ENCODE measurements at regions not wholly inside any gene's neighbourhood (a gene's known extent, or its start where the extent isn't known, plus 50 kb on each side); places are given as distances from the start of the nearest gene placed in this dataset.

DNA sequence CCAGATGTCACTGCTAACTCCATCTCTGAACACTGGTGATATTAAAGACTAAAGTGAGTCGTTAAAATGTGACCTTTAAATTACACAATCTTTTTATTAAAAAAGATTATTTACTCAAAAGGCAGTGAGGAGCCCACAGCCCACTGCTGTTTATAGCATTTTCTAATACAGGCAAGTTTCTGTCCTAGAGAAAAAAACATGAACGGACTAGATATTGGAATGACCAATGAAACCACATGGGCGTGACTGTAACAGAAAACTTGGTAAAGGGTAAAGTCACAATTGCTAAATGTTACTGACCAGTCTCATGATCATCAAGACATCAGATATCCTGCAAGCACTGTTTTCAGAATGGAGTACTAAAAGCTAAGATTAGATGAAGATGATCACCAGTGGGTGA is 78.7 kb downstream of the FEZF1 start:
- TF ChIP-seq, protein P1, sequence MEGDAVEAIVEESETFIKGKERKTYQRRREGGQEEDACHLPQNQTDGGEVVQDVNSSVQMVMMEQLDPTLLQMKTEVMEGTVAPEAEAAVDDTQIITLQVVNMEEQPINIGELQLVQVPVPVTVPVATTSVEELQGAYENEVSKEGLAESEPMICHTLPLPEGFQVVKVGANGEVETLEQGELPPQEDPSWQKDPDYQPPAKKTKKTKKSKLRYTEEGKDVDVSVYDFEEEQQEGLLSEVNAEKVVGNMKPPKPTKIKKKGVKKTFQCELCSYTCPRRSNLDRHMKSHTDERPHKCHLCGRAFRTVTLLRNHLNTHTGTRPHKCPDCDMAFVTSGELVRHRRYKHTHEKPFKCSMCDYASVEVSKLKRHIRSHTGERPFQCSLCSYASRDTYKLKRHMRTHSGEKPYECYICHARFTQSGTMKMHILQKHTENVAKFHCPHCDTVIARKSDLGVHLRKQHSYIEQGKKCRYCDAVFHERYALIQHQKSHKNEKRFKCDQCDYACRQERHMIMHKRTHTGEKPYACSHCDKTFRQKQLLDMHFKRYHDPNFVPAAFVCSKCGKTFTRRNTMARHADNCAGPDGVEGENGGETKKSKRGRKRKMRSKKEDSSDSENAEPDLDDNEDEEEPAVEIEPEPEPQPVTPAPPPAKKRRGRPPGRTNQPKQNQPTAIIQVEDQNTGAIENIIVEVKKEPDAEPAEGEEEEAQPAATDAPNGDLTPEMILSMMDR (IDR thresholded peaks at IDR 0.05), result no peak
- no peak for TF ChIP-seq POLR2A (IDR thresholded peaks at IDR 0.05)
